A172 (cell line): ENCODE measurements at regions not wholly inside any gene's neighbourhood (a gene's known extent, or its start where the extent isn't known, plus 50 kb on each side); places are given as distances from the start of the nearest gene placed in this dataset.
A peak's percentile ranks its signal among the peaks of the same experiment; 100 is the strongest.

Source experiments
- DNase-seq: peaks from one replicate; pipeline ENCODE4 v3.0.0-alpha.2; 2015; ENCODE audit warnings: low spot score

DNA sequence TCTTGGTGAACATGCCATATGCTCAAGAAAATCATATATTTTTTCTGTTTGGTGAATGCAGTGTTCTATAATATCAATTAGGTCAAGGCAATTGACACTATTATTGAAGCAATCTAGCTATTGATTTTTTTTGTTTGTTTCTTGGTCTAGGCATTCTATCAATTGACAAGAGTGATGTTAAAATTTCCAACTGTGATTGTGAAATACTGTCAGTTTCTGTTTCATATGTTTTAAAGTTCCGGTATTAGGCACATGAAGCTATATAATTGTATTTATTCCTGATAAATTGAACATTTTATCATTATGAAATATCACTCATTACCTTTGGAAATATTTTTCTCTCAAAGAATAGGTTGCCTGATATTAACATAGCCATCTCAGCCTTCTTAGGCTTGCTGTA is 653.4 kb downstream of the HDGFL1 start:
- DNase-seq: no peak

DNA sequence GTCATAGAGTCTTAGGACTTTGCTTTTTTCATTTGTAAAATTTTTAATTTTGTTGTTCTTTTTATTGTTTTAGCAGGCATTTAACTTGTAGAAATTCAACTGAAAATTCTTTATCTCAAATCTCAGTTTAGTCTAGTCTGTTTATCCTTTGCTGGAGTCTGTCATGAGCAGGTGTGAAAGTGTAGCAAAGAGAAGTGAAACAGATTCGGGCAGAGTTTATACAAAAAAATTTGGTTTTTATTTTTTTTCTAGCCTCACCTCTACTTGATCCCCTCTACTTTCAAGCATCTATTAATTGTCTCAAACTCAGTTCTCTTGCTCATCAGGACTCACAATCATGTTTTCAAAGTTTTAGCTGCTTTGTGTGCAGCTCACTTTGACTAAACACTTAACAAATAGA is 655.2 kb downstream of the HDGFL1 start:
- no peak for DNase-seq

DNA sequence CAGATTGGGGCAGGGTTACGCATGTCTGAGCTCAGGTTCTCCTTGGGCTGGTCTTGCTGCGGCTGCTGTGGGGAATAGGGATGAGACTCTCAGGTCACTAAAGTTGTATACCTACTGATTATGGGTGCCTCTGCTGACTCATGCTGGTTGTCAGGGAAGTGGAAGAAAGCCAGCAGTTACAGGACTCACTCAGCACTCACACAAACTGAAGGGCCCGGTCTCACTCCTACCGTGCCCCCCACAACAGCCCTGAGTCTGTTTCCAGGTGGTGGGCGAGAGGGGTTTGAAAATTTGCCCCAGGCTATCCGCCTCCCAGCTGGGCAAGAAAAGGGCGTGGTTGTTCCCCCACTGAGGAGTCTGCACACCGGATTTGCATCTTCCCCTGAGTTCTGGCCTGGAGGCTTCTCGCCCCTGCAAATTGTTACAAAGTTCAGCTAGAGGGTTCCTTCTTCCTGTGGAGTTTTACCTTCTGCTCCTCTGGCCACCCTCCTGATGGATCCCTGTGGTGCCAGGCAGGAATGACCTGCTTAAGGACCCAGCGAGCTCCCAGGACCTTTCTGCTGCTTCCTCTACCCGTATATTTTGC is 659.2 kb downstream of the HDGFL1 start:
- DNase-seq: peak; percentile 36

DNA sequence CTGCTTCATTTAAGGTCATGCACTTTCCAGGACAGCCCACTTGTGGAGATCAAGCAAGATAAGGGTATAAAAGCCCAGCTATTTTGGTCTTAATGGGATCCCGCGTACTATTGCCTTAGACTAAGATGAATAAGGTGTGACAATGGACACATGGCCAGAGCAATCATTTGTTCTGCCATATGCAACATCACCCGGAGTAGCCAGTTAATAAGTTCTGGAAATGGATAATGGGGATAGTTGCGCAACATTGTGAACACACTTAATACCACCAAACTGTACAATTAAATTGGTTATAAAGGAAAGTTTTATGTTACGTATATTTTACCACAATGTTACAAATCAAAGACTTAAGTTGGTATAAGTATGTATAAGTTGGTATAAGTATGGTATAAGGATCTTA is 674.5 kb downstream of the HDGFL1 start:
- DNase-seq: no peak

DNA sequence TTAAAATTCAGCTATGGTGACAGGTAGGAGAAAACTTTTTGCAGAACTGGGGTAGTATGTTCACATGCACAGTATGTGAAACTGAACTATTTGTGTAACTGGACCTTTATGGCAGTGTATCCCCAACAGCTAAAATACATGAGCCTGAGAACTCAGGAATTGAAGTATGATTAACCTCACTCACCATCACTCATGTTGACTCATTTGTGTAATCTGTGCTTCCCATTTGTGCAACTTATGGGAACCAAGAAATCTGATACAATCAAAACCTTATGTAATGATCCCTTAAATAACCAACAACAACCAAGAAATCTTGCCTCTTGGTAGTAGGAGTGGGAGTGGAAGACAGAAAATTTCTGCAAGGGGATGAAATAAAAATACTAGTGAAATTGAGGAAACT is 674.9 kb downstream of the HDGFL1 start:
- no peak for DNase-seq

DNA sequence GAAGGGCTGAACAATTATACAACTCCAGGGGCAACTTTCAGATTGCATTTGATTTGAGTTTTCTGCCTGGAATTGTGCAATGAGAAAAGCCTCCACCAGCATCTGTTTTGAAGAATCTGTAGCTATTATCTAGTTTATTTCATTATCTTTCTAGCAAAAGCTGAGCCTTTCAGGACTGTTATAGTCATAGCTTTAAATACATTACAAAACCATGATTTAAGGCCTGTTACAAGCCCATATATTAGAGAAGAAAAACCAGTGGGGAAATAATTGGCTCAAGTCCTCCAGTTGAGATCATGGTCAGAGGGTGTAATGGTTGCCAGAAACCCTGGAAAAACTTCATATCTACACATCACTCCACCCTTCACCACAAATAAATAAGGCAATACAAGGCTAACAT is 676.2 kb downstream of the HDGFL1 start:
- DNase-seq: no peak

DNA sequence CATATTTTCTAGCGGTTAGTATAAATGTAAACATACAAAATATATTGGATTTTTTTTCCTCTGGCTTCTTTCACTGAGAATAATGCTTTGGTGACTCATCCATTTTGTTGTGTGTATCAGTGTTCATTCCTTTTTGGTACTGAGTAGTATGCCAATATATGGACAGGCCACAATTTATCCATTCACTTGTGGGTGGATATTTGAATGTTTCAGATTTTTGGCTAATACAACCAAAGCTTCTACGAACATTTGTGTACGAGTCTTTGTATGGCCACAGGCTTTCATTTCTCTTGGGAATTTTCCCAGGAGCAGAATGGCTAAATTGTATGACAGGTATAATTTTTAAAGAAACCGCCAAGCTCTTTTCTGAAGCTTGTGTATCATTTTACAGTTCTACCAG is 677.5 kb downstream of the HDGFL1 start:
- DNase-seq: no peak

DNA sequence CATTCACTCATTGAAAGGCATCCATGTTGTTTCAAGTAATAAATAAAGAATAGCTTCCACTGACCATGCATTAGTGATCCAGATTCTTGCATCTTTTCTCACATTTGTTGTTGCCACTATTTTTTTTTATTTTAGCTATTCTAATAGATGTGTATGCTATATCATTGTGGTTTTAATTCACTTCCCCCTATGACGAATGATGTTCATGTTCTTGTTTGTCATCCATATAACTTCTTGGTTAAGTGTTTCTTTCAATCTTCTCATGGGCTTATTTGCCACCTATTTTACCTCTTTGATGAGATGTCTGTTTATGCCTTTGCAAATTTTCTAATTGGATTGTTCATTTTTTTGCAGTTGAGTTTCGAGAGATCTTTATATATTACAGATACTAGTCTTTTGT is 681.2 kb downstream of the HDGFL1 start:
- DNase-seq: no peak

DNA sequence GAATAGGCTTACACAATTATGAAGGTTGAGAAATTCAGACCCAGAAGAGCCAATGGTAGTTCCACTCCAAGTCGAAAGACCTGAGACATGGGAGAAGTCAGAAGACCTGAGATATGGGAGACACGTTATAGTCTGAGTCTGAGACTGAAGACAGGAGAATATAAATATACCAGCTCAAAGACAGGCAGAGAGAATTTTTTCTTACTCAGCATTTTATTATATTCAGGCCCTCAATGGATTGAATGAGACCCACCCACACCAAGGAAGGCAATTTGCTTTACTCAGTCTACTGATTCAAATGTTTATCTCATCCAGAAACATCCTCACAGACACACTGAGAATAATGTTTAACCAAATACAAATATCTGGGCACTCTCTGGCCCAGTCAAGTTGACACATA is 693.5 kb downstream of the HDGFL1 start:
- DNase-seq: no peak

DNA sequence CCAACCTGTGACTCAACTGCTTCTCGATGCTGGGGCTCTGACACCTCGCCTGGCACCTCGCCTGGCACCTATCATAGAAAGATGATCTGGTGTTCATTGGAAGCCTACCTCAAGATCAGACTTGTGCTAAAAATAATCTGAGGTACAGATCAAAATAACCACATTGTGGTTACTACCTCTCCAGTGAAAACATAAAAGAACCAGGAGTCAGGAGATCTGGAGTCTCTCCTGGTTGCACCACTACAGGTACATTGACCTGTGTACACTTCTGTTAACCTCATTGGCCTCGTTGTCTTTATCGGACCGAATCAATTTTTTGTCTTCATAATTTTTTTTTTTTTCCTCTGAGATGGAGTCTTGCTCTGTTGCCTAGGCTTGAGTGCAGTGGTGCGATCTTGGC is 695.9 kb downstream of the HDGFL1 start:
- DNase-seq: no peak

DNA sequence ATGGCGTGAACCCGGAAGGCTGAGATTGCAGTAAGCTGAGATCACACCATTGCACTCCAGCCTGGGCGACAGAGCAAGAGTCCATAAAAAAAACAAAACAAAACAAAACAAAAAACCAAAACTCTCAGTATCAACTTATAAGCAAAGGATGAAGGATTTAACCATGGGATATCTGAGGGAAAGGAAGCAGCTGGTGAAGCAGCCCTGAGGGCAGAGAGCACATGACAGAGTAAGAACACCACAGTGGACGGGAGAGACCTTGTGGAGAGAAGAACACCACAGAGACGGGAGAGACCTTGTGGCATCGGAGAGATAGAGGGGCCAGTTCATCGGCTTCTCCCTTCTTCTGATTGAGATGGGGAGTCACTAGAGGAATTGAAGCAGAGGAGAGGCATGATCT is 697.2 kb downstream of the HDGFL1 start:
- DNase-seq: no peak

DNA sequence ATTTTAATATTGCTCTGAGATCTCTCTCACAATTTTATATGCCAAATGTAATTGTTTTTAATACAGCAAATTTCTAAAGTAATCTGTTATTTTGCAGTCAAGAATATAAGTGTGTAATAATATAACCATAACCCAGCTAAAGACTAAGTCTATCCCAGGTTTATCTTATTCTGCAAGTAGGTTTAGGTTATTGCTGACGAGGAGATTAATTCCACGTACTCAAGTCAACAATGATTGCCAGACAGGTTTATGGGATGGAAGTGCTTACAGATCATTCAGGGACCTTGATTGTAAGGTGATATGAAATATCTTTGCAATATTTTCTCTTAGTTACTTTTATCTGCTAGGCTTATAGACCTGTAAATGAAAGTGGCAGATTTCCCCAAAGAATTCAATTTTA is 698.3 kb downstream of the HDGFL1 start:
- DNase-seq: no peak

DNA sequence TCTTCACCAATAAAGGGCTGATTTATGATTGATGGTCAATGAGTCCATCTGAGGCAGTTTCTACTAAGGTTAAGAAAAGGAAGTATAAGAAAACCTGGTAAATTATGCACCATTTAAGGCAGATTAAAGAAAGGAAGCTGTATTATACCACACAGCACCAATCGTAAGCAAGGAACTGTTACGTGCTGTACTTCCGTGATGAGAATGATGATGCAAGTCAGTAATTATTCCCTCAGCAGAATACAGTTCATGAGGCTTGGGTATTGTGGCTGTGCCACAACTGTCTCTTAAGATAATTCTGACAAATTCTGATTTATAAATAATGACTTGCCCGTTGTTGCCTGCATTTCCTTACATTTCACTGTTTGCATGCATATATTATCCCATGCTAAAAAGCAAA is 699.0 kb downstream of the HDGFL1 start:
- DNase-seq: no peak

DNA sequence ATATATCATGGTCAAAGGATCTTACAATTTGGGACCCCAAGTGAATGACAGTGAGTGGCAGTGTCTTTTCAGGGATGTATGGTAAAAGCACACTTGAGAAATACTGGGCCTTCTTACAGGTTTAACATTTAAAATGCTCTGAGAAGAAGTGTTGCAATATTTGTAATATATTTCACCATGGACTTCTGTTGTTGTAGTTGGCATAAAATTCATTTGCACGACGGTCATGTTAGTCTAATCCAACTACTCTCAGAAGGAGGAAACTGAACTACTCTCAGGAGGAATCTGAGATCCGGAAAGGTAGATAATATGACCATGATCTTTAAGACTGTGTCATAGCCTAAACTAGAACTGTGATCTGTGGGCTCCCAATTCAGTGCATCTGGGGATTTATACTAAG is 700.1 kb downstream of the HDGFL1 start:
- no peak for DNase-seq

DNA sequence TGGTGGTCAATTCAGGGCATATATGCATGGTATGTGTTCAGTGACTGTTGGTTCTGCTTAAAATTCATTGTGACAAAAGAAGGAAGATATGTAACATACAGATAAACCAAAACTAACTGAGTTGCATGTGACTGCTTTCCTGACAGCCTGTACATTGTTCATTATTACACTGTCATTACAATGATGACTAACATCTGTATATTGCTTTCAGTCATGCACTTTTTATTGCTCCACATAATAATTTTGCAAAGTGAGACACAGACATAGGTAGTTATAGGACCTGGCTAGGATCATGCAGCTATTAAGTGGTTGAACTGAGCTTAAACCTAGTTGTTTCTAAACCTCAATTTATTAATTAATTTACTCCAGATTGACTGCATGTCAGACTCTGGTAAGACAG is 703.2 kb downstream of the HDGFL1 start:
- no peak for DNase-seq

DNA sequence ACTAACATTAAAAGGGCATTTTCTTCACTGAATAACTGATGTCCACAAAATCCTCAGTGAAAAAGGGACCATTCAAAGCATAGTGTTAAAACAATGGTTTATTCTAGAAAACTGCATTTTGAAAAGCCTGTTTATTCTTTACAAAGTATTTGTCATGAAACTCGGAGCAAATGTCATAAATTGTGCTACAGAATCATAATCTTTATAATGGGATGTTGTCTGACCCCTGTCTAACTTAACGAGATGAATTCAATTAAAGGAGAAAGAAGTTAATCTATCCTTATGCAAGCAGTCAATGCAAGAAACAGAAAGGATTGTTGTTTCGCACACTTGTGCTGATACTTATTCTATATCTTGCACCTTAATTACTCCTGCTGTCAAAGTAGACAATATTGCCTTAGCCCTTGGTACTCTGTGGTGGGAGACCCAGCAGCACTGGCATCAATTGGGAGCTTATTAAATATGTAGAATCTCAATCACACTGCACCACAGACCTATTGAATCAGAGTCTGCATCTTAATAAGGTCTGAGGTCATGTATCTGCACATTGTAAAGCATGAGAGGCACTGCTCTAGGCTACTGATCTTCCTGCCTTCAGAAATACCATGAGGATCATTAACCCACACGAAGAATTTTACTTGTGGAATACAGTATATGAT is 708.3 kb downstream of the HDGFL1 start:
- no peak for DNase-seq

DNA sequence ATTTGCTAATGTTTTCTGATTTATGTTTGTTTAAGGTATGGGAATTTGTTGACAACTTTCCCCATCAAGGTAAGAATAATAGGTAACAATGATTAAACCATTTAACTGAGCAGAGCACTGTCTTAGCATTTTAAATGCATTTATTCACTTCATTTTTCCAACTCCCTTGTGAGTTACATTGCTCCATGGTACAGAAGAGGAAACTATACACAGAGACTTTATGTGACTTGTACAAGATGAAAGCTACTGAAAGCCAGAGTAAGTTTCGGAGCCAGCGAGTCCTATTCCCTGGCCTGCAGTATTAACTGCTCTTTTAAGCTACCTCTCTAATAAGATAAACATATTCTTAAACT is 708.8 kb downstream of the HDGFL1 start:
- DNase-seq: no peak

DNA sequence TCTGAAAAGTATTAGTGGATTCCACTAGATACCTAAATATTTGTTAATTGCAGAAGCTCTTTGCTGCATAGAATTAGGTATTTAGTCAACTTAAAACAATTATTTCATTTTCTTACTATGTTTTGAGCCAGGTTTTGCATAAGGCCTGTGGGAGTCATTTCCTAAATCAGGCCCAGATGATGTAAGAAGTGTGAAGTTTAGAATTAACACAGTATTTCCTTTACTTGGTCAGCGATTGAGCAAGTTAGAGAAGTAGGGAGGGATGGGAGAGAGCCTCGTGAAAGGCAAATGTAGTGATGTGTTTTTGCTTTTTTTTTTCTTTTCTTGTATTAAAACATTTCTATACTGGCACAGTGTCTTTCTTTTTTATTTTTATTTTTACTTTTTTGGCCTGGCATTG is 711.1 kb downstream of the HDGFL1 start:
- DNase-seq: no peak

DNA sequence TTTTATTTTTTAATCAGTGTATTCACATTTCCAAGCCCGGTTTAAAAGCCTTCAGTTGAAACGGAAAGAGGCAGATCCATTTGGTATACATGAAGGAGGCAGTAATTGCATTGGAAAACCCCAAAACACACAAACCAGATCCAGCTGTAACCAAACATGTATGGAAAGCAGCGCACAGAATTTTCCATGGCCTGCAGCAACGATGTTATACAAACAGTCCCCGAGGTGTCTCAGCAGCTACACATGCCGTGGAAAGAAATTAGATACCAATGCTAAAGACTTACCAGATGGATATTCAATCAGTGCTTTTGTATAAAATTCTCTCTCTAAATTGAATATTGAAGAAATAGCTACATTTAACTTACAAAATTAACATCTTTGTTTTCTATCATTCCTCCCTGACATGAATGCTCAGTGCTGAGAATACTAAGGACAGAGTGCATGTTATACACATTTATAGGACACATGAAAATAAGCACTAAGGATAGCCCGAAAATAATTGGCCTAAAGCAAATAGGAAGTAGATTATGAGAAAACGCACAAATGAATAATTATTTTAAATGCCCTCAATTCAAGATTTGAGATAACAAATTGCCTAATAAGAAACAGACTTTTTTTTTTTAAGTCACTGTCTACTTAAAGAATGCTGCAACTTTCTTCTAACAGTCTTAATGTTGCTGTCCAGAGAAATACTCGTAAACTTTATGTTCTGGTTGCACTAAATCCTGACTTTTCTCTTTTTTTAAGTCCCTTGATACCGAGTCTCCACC is 713.1 kb downstream of the HDGFL1 start:
- no peak for DNase-seq

DNA sequence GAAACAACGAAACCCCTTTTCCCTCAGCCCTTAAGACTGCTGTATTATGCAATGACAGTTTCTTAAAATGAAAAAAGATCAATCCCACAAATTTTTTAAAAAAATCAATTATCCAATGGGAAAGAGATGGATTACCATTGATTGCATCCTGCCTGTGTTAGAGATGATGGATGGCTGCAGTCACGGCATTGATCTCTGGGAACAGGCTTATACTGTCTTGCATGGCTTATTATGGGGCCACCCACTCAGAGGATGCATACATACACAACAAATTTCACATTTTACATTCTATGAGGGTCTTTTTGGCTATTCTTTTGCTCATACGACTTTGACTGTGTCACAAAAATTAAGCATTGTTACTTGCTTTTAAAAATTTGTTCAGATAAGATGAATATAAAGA is 724.3 kb downstream of the HDGFL1 start:
- DNase-seq: no peak

DNA sequence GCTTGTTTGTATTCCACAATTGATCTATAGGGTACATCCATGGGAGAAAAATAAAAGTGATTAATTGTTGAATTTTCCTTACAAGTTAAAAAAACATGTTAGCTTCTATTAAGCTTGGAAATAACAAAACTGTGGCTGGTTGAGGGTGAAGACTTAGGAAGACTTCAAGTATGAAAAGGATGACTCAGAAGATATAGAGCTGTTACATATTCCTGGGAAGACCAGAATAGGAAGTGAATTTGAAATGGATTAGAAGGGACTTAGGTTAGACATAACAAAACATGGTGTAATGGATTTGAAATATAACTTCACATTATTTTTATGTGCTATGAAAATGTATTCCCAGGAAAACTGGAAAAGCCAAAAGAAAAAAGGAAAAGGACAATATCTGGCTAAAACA is 732.2 kb downstream of the HDGFL1 start:
- no peak for DNase-seq

DNA sequence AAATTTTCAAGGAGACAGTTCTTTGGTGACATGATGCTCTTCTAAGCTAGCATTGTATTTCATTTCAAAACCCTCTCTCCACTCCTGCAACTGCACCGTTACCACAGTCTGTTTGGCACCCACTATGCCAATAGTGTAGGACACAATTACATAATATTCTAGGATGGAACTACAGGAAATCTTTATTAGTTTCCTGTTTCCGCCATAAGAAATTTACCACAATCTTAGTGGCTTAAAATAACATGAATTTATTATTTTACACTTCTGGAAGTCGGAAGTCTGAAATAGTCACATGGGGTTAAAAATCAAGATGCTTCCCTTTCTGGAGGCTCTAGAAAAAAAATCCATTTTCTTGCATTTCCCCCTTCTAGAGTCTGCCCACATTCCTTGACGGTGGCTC is 733.1 kb downstream of the HDGFL1 start:
- no peak for DNase-seq

DNA sequence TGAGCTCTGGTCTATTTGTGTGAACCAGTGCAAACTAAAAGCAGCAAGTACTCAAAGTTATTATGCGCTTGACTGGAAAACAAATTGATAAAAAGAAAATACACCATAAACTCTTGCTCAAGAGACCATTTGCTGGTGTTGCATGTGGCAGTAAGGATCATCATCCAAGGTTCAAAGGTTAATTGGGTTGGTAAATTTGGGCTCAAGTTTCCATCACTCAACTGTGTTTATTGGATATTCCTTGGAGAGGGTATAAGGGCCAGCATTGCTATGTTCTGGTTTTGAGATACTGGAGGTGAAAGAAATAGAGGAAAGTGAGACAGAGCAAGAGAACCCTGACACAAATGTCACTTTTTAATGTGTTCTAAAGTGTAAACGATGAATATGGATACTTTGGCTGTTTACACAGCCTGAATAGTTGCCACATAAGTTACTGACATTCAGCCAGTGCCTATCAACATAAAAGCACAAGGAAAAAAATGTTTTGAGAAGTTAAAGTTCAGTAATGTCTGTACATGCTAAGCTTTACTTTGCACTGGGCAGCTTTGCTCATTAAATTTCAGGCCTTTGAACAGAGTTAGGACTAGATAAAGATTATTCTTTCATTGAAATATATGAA is 736.1 kb downstream of the HDGFL1 start:
- no peak for DNase-seq
